ENCODE measurements at regions not wholly inside any gene's neighbourhood (a gene's known extent, or its start where the extent isn't known, plus 50 kb on each side); places are given as distances from the start of the nearest gene placed in this dataset.

DNA sequence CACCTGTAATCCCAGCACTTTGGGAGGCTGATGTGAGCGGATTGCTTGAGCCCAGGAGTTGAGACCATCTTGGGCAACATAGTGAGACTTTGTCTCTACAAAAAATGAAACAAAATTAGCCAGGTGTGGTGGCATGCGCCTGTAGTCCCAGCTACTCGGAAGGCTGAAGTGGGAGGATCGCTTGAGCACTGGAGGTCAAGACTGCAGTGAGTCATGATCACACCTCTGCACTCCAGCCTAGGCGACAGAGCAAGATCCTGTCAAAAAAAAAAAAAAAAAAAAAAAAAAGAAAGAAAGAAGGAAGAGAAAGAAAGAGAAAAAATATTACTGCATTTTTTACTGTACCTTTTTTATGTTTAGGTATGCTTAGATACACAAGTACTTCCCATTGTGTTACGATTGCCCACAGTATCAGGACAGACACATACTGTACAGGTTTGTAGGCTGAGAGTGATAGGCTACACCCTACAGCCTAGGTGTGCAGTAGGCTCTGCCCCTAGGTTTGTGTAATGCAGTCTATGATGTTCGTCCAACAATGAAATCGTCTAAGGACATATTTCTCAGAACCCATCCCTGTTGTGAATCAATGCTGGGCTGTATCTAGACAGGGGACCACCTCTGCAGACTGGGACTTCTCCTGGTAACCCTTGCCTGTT, 160.4 kb upstream of the PWP1 start:
- TF ChIP-seq ZNF121 (tag by site-specific recombination; IDR thresholded peaks at IDR 0.05) (no peak), ZNF747 (tag by site-specific recombination; IDR thresholded peaks at IDR 0.05) (no peak), ZNF777 (tag by site-specific recombination; IDR thresholded peaks at IDR 0.05; ENCODE audit: borderline replicate concordance) (no peak)
- TF ChIP-seq, protein P1, sequence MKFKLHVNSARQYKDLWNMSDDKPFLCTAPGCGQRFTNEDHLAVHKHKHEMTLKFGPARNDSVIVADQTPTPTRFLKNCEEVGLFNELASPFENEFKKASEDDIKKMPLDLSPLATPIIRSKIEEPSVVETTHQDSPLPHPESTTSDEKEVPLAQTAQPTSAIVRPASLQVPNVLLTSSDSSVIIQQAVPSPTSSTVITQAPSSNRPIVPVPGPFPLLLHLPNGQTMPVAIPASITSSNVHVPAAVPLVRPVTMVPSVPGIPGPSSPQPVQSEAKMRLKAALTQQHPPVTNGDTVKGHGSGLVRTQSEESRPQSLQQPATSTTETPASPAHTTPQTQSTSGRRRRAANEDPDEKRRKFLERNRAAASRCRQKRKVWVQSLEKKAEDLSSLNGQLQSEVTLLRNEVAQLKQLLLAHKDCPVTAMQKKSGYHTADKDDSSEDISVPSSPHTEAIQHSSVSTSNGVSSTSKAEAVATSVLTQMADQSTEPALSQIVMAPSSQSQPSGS (tag by site-specific recombination; IDR thresholded peaks at IDR 0.05; ENCODE audit: low read depth) = no peak
